ENCODE measurements at regions not wholly inside any gene's neighbourhood (a gene's known extent, or its start where the extent isn't known, plus 50 kb on each side); places are given as distances from the start of the nearest gene placed in this dataset.

- Histone ChIP-seq H3K36me3 (no peaks in the 10 kb centered on the region), H3K4me3 (no peak overlapping the region), H3K27me3 (no peaks in the 10 kb centered on the region), H3K4me1 (no peaks in the 10 kb centered on the region), H3K27ac (no peak overlapping the region), H3K9me3 (no peaks in the 10 kb centered on the region)
- in situ Hi-C loops (cut with MboI; ENCODE audit: low sequenced_read_pairs in 4 of 4) (no loop called here), intact Hi-C loops (cut with DNase I; ENCODE audit: low total_unique reads) (no loop called here)
- DNase-seq (no peak), ATAC-seq (no peak)
- no peak for TF ChIP-seq CTCF (IDR thresholded peaks at IDR 0.05 in 4 of 5, conservative IDR thresholded peaks at IDR 0.05 in 1 of 5)
- TF ChIP-seq POLR2A (IDR thresholded peaks at IDR 0.05) = no peak
These were observed 96.7 kb upstream of the PABPC4L start for GRCh38 chr4:134298313-134298712.

DNA sequence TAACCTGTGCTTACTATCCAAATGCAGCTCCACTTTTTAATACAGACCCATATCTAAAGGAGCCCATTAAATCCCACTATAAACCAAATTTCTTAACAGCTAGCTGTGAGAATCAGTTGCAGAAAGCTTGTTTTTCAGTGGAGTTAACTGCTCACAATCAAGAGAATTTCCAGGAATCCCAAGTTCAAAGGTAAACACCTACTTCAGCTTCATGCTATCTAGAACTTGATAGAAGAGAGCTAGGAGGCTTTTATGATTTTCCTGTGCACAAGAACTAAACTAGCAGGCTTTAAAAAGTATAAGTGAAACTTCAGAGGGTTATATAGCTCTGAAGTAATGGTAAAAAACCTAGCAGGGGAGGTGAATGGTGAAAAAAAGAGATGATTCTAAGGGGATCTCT is 96.2 kb upstream of the PABPC4L start:
- TF ChIP-seq CTCF (IDR thresholded peaks at IDR 0.05 in 4 of 5, conservative IDR thresholded peaks at IDR 0.05 in 1 of 5) (no peak), POLR2A (IDR thresholded peaks at IDR 0.05) (no peak)
- Histone ChIP-seq H3K9me3 (no peaks in the 10 kb centered on the region), H3K4me3 (no peak overlapping the region), H3K4me1 (no peaks in the 10 kb centered on the region), H3K27ac (no peak overlapping the region), H3K27me3 (no peaks in the 10 kb centered on the region), H3K36me3 (no peaks in the 10 kb centered on the region)
- in situ Hi-C loops (cut with MboI; ENCODE audit: low sequenced_read_pairs in 4 of 4) (no loop called here), intact Hi-C loops (cut with DNase I; ENCODE audit: low total_unique reads) (no loop called here)
- ATAC-seq (no peak), DNase-seq (no peak)

GRCh38 chr4:134282680-134283079 is 81.1 kb upstream of the PABPC4L start:
- H3K27me3 ChIP-seq = no peaks in the 10 kb centered on the region
- no peak overlapping the region for H3K27ac ChIP-seq
- intact Hi-C loops (cut with DNase I; ENCODE audit: low total_unique reads) (no loop called here), in situ Hi-C loops (cut with MboI; ENCODE audit: low sequenced_read_pairs in 4 of 4) (no loop called here)
- H3K36me3 ChIP-seq = no peaks in the 10 kb centered on the region
- no peak overlapping the region for H3K4me3 ChIP-seq
- no peaks in the 10 kb centered on the region for H3K9me3 ChIP-seq
- ATAC-seq (no peak), DNase-seq (no peak)
- no peak for TF ChIP-seq CTCF (IDR thresholded peaks at IDR 0.05 in 4 of 5, conservative IDR thresholded peaks at IDR 0.05 in 1 of 5)
- TF ChIP-seq POLR2A (IDR thresholded peaks at IDR 0.05) = no peak
- no peaks in the 10 kb centered on the region for H3K4me1 ChIP-seq

DNA sequence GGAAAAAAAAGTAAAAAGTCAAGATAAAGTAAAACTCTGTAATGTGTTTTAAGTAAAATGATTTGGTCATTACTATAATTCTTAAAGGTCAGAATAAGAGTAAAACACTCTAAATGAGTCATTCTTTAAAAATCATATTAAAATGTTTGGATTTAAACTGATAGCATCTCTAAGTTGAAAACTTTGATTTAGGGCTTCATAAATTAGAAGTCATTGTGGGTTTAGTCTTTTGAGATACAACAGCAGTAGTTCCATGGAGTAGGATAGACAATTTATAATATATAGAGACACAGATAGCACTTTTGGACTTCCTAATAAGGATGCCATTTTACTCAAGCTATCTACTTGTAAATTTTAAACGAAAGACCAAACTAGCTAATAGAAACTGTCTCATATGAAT is 77.1 kb upstream of the PABPC4L start:
- H3K27me3 ChIP-seq = no peaks in the 10 kb centered on the region
- H3K4me1 ChIP-seq = no peaks in the 10 kb centered on the region
- no peak overlapping the region for H3K4me3 ChIP-seq
- H3K27ac ChIP-seq = no peak overlapping the region
- DNase-seq (no peak), ATAC-seq (no peak)
- no peaks in the 10 kb centered on the region for H3K36me3 ChIP-seq
- intact Hi-C loops (cut with DNase I; ENCODE audit: low total_unique reads) (no loop called here), in situ Hi-C loops (cut with MboI; ENCODE audit: low sequenced_read_pairs in 4 of 4) (no loop called here)
- no peaks in the 10 kb centered on the region for H3K9me3 ChIP-seq
- TF ChIP-seq POLR2A (IDR thresholded peaks at IDR 0.05) (no peak), CTCF (IDR thresholded peaks at IDR 0.05 in 4 of 5, conservative IDR thresholded peaks at IDR 0.05 in 1 of 5) (no peak)

GRCh38 chr4:134276476-134276875 is 74.9 kb upstream of the PABPC4L start:
- DNase-seq = no peak
- in situ Hi-C loops (cut with MboI; ENCODE audit: low sequenced_read_pairs in 4 of 4) (no loop called here), intact Hi-C loops (cut with DNase I; ENCODE audit: low total_unique reads) (no loop called here)
- H3K4me1 ChIP-seq = no peaks in the 10 kb centered on the region
- no peak for ATAC-seq
- TF ChIP-seq POLR2A (IDR thresholded peaks at IDR 0.05) = no peak
- TF ChIP-seq CTCF (IDR thresholded peaks at IDR 0.05 in 4 of 5, conservative IDR thresholded peaks at IDR 0.05 in 1 of 5) = no peak
- H3K36me3 ChIP-seq = no peaks in the 10 kb centered on the region
- H3K27me3 ChIP-seq = no peaks in the 10 kb centered on the region
- no peaks in the 10 kb centered on the region for H3K9me3 ChIP-seq
- H3K27ac ChIP-seq = no peak overlapping the region
- no peak overlapping the region for H3K4me3 ChIP-seq

Measured in gastrocnemius medialis (tissue), 4 donors.